AG04449 (cell line): ENCODE measurements at regions not wholly inside any gene's neighbourhood (a gene's known extent, or its start where the extent isn't known, plus 50 kb on each side); places are given as distances from the start of the nearest gene placed in this dataset.

Experiments used
- CTCF ChIA-PET: fragments of 350-600 bp; formaldehyde crosslinking; extraction: SDS; loops from one replicate; lab custom pipeline; 2021; ENCODE audit warnings: antibody characterized with exemption; lab: Yijun Ruan, JAX
- POLR2A ChIA-PET: fragments of 400-600, 350-600 bp; formaldehyde crosslinking; extraction: SDS; loops from one replicate; lab custom pipeline; 2020; ENCODE audit warnings: antibody characterized with exemption, inconsistent platforms; lab: Yijun Ruan, JAX
- DNase-seq: peaks from one replicate; pipeline ENCODE4 v3.0.0-alpha.2; 2010; ENCODE audit warnings: low read depth, low spot score
- H3K4me3 ChIP-seq: 2 replicates; pipeline ENCODE4 v1.5.1; 2011; ENCODE audit warnings: low read depth, mild to moderate bottlenecking, control low read depth, low read length
- CTCF ChIP-seq: IDR thresholded peaks from one replicate; pipeline ENCODE4 v1.5.1; 2011; ENCODE audit warnings: mild to moderate bottlenecking, moderate library complexity, low read length, control low read depth, inconsistent platforms; ENCODE audit not compliant: insufficient read depth; ENCODE audit errors: missing control alignments

GRCh38 chr20:63098195-63098810 is 91.5 kb upstream of the BHLHE23 start:
- POLR2A ChIA-PET, result no interaction called here
- TF ChIP-seq CTCF, result no peak

GRCh38 chr20:63097336-63097831 is 90.6 kb upstream of the BHLHE23 start:
- POLR2A ChIA-PET, result no interaction called here
- no peak for TF ChIP-seq CTCF
- CTCF ChIA-PET, result no interaction called here
- no peak for DNase-seq
- no peak overlapping the region for H3K4me3 ChIP-seq

More at GRCh38 chr20:63098195-63098810, 91.5 kb upstream of the BHLHE23 start:
- H3K4me3 ChIP-seq, result no peak overlapping the region
- no peak for DNase-seq
- CTCF ChIA-PET, result no interaction called here

GRCh38 chr20:63096681-63097335 is 90.0 kb upstream of the BHLHE23 start:
- CTCF ChIA-PET, result no interaction called here
- POLR2A ChIA-PET, result no interaction called here
- DNase-seq, result no peak
- H3K4me3 ChIP-seq, result no peak overlapping the region
- TF ChIP-seq CTCF, result no peak

GRCh38 chr20:63095718-63096654 is 89.2 kb upstream of the BHLHE23 start:
- POLR2A ChIA-PET, result no interaction called here
- TF ChIP-seq CTCF, result no peak
- CTCF ChIA-PET, result no interaction called here
- no peak for DNase-seq
- H3K4me3 ChIP-seq, result no peak overlapping the region

GRCh38 chr20:63094767-63095499 is 88.2 kb upstream of the BHLHE23 start:
- no peak overlapping the region for H3K4me3 ChIP-seq
- TF ChIP-seq CTCF, result no peak
- ChIA-PET CTCF (interaction anchor here (1.3 to 1.4 kb wide), 2 partner anchors 9 to 39 kb away, joined by 3 to 4 read pairs; no protein-coding TSS in a partner anchor), POLR2A (no interaction called here)
- no peak for DNase-seq
